Natural killer cell (primary cell): ENCODE measurements at regions not wholly inside any gene's neighbourhood (a gene's known extent, or its start where the extent isn't known, plus 50 kb on each side); places are given as distances from the start of the nearest gene placed in this dataset.

Experiments
- ATAC-seq, 3 donors: fragments of 150-1000 bp in 2 of 3; fragments of 200-7000 bp in 1 of 3; cut with Tn5 transposase; 1 replicate in 1 of 3; 2 replicates in 2 of 3; pipeline ENCODE4 v1.10.0; 2021; ENCODE audit warnings: mild to moderate bottlenecking in 2 of 3, moderate library complexity in 2 of 3
- DNase-seq, 2 donors: peaks; one replicate each; pipeline versions ENCODE4 v3.0.0 to v3.0.0-alpha.2; 2013 to 2021; ENCODE audit warnings: mixed read lengths in 1 of 2
- H3K27ac ChIP-seq: one replicate; pipeline ENCODE4 v1.5.1; 2013; ENCODE audit warnings: mild to moderate bottlenecking, low read length
- H3K27me3 ChIP-seq: one replicate; pipeline ENCODE4 v1.6.1; 2013; ENCODE audit warnings: low read length; ENCODE audit not compliant: control insufficient read depth, insufficient read depth
- H3K36me3 ChIP-seq: one replicate; pipeline ENCODE4 v1.6.1; 2013; ENCODE audit warnings: low read length; ENCODE audit not compliant: control insufficient read depth, insufficient read depth
- H3K4me1 ChIP-seq: one replicate; pipeline ENCODE4 v1.6.1; 2013; ENCODE audit warnings: low read length; ENCODE audit not compliant: control insufficient read depth, insufficient read depth
- H3K4me3 ChIP-seq: one replicate; pipeline ENCODE4 v1.5.1; 2013; ENCODE audit warnings: low read length
- H3K9me3 ChIP-seq: one replicate; pipeline ENCODE4 v1.6.1; 2013; ENCODE audit warnings: low read length; ENCODE audit not compliant: control insufficient read depth, insufficient read depth
- H3K27ac Mint-ChIP-seq, 2 donors: one replicate each; pipeline ENCODE4 v1.8.0; 2022; ENCODE audit warnings: mild to moderate bottlenecking in 2 of 2, mixed read lengths in 2 of 2, moderate library complexity in 1 of 2
- H3K27me3 Mint-ChIP-seq, 2 donors: one replicate each; pipeline ENCODE4 v1.8.0; 2022; ENCODE audit warnings: low read depth in 2 of 2, mixed read lengths in 2 of 2
- H3K36me3 Mint-ChIP-seq: one replicate; pipeline ENCODE4 v1.8.0; 2022; ENCODE audit warnings: mixed read lengths
- H3K4me1 Mint-ChIP-seq, 2 donors: one replicate each; pipeline ENCODE4 v1.8.0; 2022; ENCODE audit warnings: mixed read lengths in 2 of 2
- H3K4me3 Mint-ChIP-seq: one replicate; pipeline ENCODE4 v1.8.0; 2022; ENCODE audit warnings: mild to moderate bottlenecking, moderate library complexity, mixed read lengths
- H3K9me3 Mint-ChIP-seq, 2 donors: one replicate each; pipeline ENCODE4 v1.8.0; 2022; ENCODE audit warnings: mixed read lengths in 2 of 2
- CTCF ChIP-seq: fragments of 200-600 bp; IDR thresholded peaks from one replicate; pipeline ENCODE4 v1.8.0; 2022; ENCODE audit warnings: antibody characterized with exemption
- WGBS: methylation state at CpG from one replicate; pipeline ENCODE4 v1.1.7; 2013; ENCODE audit warnings: missing lambda C conversion rate; ENCODE audit not compliant: insufficient coverage; 5-methylcytosine and 5-hydroxymethylcytosine counted together
- intact Hi-C: fragments of 100-400 bp; cut with micrococcal nuclease; formaldehyde crosslinking; loops from one replicate; pipeline ENCODE4 v1.14.2; 2022

DNA sequence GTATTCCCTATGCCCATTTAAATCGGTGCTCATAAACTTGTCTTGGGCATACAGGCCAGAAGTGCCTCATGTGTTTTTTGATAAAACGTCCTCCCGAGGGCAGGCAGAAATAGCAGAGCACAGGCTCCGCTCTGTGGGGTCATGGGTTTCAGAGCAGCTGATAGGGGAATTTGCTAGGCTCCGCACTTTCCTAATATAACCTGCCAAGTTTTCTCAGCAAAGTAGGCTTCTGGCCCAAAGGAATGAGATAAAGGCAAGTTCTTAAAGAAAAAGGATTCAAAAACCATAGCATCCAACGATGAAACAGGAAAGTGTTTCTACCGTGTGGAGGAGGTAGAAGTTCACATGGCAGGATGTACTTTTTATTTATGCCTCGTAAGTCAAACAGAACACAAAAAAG is 69.8 kb upstream of the RALGAPA2 start:
- WGBS: 90% methylated on average over 8 of the region's 8 CpGs
- no peaks in the 10 kb centered on the region for H3K9me3 Mint-ChIP-seq
- H3K4me1 Mint-ChIP-seq: peaks cover 13 to 17% of the 10 kb centered on the region in 2 donors
- no peaks in the 10 kb centered on the region for H3K36me3 ChIP-seq
- peaks cover 0 to 4% of the 10 kb centered on the region in 2 donors for H3K27me3 Mint-ChIP-seq
- no peak overlapping the region for H3K4me3 Mint-ChIP-seq
- H3K9me3 ChIP-seq: no peaks in the 10 kb centered on the region
- H3K36me3 Mint-ChIP-seq: no peaks in the 10 kb centered on the region
- intact Hi-C loops: no loop called here
- no peak for TF ChIP-seq CTCF
- no peak for DNase-seq
- H3K27ac Mint-ChIP-seq: no peak overlapping the region
- H3K4me3 ChIP-seq: no peak overlapping the region
- H3K4me1 ChIP-seq: peaks cover 5% of the 10 kb centered on the region
- H3K27ac ChIP-seq: no peak overlapping the region
- H3K27me3 ChIP-seq: no peaks in the 10 kb centered on the region
- no peak for ATAC-seq

DNA sequence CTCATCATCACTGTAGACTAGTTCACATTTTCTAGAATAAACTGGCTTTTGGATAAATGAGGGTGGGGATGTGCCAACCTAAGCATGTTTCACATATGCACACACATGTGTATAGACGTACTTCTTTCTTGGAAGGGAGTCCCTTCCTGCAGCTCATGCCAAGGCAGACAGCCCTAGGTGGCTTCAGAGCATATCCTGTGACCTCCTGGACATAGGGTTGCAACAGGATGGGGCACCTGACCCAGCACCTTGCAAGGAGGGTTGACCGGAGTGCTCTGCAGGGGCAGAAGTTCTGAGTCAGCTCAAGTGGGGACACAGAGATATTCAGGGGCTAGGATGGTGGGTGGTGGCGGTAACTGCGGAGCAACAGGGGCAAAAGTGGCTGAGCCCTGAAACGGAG is 68.6 kb upstream of the RALGAPA2 start:
- Mint-ChIP-seq H3K36me3 (no peaks in the 10 kb centered on the region), H3K4me1 (peaks cover 13 to 17% of the 10 kb centered on the region in 2 donors), H3K27me3 (peaks cover 0 to 4% of the 10 kb centered on the region in 2 donors), H3K4me3 (no peak overlapping the region), H3K9me3 (no peaks in the 10 kb centered on the region), H3K27ac (peak overlapping the region in 1 of 2 donors; percentile 45)
- Histone ChIP-seq H3K4me1 (peaks cover 5% of the 10 kb centered on the region), H3K36me3 (no peaks in the 10 kb centered on the region), H3K27ac (no peak overlapping the region), H3K27me3 (no peaks in the 10 kb centered on the region), H3K4me3 (no peak overlapping the region), H3K9me3 (no peaks in the 10 kb centered on the region)
- TF ChIP-seq CTCF: no peak
- 93% methylated on average over 5 of the region's 5 CpGs for WGBS
- DNase-seq (no peak), ATAC-seq (no peak)
- intact Hi-C loops: no loop called here

DNA sequence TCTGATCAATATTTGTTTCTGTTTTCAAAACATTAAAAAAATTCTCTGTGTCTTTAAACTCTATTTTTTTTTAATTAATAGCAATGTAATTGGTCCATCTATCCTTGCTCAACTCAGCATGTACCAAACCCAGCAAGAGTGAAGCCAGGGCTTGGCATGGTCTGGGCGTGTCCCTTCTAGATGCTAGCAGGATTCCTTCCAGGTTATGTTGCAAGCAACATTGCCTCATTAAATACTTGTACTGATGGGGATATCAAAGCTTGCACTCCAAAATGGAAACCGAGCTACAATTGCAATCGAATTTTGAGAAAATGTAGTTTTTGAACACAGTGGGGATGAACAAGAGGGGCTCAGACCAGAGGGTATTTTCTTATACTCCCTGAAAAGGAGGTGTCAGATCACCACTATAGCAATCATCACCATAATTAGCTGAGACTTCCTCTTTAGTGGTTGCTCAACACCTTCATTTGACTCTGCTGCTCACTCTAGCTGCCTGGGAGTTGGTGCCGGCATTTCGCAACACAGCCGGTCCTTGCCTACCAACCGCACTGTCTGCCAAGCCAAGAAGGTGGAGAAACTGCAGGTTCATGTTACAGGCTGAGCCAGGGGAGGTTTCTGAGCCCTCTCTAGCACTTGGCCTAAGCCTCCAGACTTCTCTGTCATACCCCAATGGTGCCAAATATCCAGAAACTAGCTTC is 67.8 kb upstream of the RALGAPA2 start:
- Histone ChIP-seq H3K36me3 (no peaks in the 10 kb centered on the region), H3K27me3 (no peaks in the 10 kb centered on the region), H3K9me3 (no peaks in the 10 kb centered on the region), H3K4me1 (peaks cover 5% of the 10 kb centered on the region), H3K4me3 (no peak overlapping the region), H3K27ac (no peak overlapping the region)
- Mint-ChIP-seq H3K36me3 (no peaks in the 10 kb centered on the region), H3K9me3 (no peaks in the 10 kb centered on the region), H3K27ac (peak overlapping the region in 1 of 2 donors; percentile 45), H3K4me1 (peaks cover 13 to 17% of the 10 kb centered on the region in 2 donors), H3K27me3 (peaks cover 0 to 4% of the 10 kb centered on the region in 2 donors), H3K4me3 (no peak overlapping the region)
- ATAC-seq (peak; percentile 81 to 98 (median 92)), DNase-seq (peak; percentile 9 to 30)
- WGBS: 29% methylated on average over 7 of the region's 7 CpGs
- intact Hi-C loops: no loop called here
- no peak for TF ChIP-seq CTCF

- TF ChIP-seq CTCF: no peak
- H3K4me3 Mint-ChIP-seq: no peak overlapping the region
- H3K27me3 ChIP-seq: no peaks in the 10 kb centered on the region
- ATAC-seq (no peak), DNase-seq (no peak)
- no peak overlapping the region for H3K4me3 ChIP-seq
- H3K27me3 Mint-ChIP-seq: peaks cover 5 to 14% of the 10 kb centered on the region in 2 donors
- intact Hi-C loops: no loop called here
- no peaks in the 10 kb centered on the region for H3K9me3 ChIP-seq
- H3K27ac ChIP-seq: no peak overlapping the region
- WGBS: 98% methylated on average over 2 of the region's 2 CpGs
- H3K36me3 ChIP-seq: no peaks in the 10 kb centered on the region
- H3K27ac Mint-ChIP-seq: no peak overlapping the region
- H3K4me1 ChIP-seq: peaks cover 5% of the 10 kb centered on the region
- no peaks in the 10 kb centered on the region for H3K36me3 Mint-ChIP-seq
- no peaks in the 10 kb centered on the region for H3K9me3 Mint-ChIP-seq
- peaks cover 13 to 17% of the 10 kb centered on the region in 2 donors for H3K4me1 Mint-ChIP-seq
Observed at GRCh38 chr20:20778676-20779075, 66.2 kb upstream of the RALGAPA2 start.
